ENCODE measurements at regions not wholly inside any gene's neighbourhood (a gene's known extent, or its start where the extent isn't known, plus 50 kb on each side); places are given as distances from the start of the nearest gene placed in this dataset.

DNA sequence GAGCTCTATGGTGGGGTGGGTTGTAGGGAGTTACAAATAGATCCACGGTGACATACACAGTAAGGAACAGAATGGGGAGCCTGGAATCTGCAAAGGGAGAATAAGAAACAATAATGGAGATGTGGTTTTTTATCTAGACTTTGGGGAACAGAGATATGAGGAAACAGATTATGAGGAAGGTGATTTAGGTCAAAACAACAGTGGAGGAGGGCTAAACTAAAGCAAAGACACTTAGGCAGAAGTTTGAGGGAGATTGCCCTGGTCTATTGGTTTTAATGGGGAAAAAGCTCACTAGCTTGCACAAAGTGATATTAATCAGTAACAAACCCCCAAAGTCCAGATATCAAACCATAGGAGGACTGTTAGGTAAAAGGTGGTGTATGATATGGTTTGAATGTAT is 144.5 kb upstream of the DYRK2 start:
- RAD21 ChIA-PET (ENCODE audit: unreplicated experiment), result no interaction called here
- intact Hi-C loops (cut with micrococcal nuclease; ENCODE audit: unreplicated experiment), result no loop called here
- CTCF ChIA-PET, result no interaction called here
- H3K27me3 ChIP-seq (replicated peaks in 1 of 2; ENCODE audit: control insufficient read depth in 2 of 2, insufficient read depth in 2 of 2, low read length in 1 of 2), result no peaks in the 10 kb centered on the region; a peak in 1 of 4 replicates
- no peaks in the 10 kb centered on the region for H4K20me1 ChIP-seq (ENCODE audit: control insufficient read depth, insufficient read depth)
- H3K27ac ChIP-seq (ENCODE audit: control insufficient read depth, insufficient read depth), result no peak overlapping the region
- H3K9me3 ChIP-seq (replicated peaks; ENCODE audit: control insufficient read depth, insufficient read depth, low read length), result no peaks in the 10 kb centered on the region
- H3K79me2 ChIP-seq (ENCODE audit: control insufficient read depth, insufficient read depth, low read length), result no peaks in the 10 kb centered on the region
- TF ChIP-seq SMARCA5 (IDR thresholded peaks at IDR 0.05) (no peak), ZZZ3 (IDR thresholded peaks at IDR 0.05; ENCODE audit: control insufficient read depth, insufficient read length, low read depth) (no peak), STAT1 (conservative IDR thresholded peaks at IDR 0.05) (no peak), BRCA1 (IDR thresholded peaks at IDR 0.05; ENCODE audit: low read depth, low read length) (no peak), RAD51 (IDR thresholded peaks at IDR 0.05) (no peak), GABPA (IDR thresholded peaks at IDR 0.05; ENCODE audit: low read depth) (no peak), KLF5 (IDR thresholded peaks at IDR 0.05; ENCODE audit: partially characterized antibody) (no peak), IRF4 (IDR thresholded peaks at IDR 0.05; ENCODE audit: low read depth, low read length) (no peak), SIX5 (IDR thresholded peaks at IDR 0.05; ENCODE audit: low read depth, low read length, severe bottlenecking) (no peak), ZBED1 (IDR thresholded peaks at IDR 0.05; ENCODE audit: borderline replicate concordance) (no peak)
- TF ChIP-seq, protein P1, sequence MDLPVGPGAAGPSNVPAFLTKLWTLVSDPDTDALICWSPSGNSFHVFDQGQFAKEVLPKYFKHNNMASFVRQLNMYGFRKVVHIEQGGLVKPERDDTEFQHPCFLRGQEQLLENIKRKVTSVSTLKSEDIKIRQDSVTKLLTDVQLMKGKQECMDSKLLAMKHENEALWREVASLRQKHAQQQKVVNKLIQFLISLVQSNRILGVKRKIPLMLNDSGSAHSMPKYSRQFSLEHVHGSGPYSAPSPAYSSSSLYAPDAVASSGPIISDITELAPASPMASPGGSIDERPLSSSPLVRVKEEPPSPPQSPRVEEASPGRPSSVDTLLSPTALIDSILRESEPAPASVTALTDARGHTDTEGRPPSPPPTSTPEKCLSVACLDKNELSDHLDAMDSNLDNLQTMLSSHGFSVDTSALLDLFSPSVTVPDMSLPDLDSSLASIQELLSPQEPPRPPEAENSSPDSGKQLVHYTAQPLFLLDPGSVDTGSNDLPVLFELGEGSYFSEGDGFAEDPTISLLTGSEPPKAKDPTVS (IDR thresholded peaks at IDR 0.05; ENCODE audit: low read depth, low read length), result no peak
- TF ChIP-seq, protein P2, sequence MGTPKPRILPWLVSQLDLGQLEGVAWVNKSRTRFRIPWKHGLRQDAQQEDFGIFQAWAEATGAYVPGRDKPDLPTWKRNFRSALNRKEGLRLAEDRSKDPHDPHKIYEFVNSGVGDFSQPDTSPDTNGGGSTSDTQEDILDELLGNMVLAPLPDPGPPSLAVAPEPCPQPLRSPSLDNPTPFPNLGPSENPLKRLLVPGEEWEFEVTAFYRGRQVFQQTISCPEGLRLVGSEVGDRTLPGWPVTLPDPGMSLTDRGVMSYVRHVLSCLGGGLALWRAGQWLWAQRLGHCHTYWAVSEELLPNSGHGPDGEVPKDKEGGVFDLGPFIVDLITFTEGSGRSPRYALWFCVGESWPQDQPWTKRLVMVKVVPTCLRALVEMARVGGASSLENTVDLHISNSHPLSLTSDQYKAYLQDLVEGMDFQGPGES (IDR thresholded peaks at IDR 0.05), result no peak
- TF ChIP-seq, protein P3, sequence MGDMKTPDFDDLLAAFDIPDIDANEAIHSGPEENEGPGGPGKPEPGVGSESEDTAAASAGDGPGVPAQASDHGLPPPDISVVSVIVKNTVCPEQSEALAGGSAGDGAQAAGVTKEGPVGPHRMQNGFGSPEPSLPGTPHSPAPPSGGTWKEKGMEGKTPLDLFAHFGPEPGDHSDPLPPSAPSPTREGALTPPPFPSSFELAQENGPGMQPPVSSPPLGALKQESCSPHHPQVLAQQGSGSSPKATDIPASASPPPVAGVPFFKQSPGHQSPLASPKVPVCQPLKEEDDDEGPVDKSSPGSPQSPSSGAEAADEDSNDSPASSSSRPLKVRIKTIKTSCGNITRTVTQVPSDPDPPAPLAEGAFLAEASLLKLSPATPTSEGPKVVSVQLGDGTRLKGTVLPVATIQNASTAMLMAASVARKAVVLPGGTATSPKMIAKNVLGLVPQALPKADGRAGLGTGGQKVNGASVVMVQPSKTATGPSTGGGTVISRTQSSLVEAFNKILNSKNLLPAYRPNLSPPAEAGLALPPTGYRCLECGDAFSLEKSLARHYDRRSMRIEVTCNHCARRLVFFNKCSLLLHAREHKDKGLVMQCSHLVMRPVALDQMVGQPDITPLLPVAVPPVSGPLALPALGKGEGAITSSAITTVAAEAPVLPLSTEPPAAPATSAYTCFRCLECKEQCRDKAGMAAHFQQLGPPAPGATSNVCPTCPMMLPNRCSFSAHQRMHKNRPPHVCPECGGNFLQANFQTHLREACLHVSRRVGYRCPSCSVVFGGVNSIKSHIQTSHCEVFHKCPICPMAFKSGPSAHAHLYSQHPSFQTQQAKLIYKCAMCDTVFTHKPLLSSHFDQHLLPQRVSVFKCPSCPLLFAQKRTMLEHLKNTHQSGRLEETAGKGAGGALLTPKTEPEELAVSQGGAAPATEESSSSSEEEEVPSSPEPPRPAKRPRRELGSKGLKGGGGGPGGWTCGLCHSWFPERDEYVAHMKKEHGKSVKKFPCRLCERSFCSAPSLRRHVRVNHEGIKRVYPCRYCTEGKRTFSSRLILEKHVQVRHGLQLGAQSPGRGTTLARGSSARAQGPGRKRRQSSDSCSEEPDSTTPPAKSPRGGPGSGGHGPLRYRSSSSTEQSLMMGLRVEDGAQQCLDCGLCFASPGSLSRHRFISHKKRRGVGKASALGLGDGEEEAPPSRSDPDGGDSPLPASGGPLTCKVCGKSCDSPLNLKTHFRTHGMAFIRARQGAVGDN (IDR thresholded peaks at IDR 0.05), result no peak
- TF ChIP-seq, protein P4, sequence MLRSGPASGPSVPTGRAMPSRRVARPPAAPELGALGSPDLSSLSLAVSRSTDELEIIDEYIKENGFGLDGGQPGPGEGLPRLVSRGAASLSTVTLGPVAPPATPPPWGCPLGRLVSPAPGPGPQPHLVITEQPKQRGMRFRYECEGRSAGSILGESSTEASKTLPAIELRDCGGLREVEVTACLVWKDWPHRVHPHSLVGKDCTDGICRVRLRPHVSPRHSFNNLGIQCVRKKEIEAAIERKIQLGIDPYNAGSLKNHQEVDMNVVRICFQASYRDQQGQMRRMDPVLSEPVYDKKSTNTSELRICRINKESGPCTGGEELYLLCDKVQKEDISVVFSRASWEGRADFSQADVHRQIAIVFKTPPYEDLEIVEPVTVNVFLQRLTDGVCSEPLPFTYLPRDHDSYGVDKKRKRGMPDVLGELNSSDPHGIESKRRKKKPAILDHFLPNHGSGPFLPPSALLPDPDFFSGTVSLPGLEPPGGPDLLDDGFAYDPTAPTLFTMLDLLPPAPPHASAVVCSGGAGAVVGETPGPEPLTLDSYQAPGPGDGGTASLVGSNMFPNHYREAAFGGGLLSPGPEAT (IDR thresholded peaks at IDR 0.05; ENCODE audit: low read depth), result no peak
- no peak for ATAC-seq
- H3K4me2 ChIP-seq (ENCODE audit: control insufficient read depth, insufficient read depth), result no peak overlapping the region
- in situ Hi-C loops (cut with MboI), result no loop called here
- no peaks in the 10 kb centered on the region for H3K4me1 ChIP-seq (ENCODE audit: control insufficient read depth, insufficient read depth, low read length)
- POLR2A ChIA-PET, result no interaction called here
- no peak for DNase-seq (ENCODE audit: low read depth, low spot score)
- WGBS (ENCODE audit: insufficient coverage, insufficient replicate concordance, low lambda C conversion rate, missing lambda C conversion rate), result 0% methylated on average over 1 of the region's 1 CpG
- no peaks in the 10 kb centered on the region for H3K36me3 ChIP-seq (ENCODE audit: control insufficient read depth in 2 of 2, insufficient read depth in 2 of 2, low read length in 1 of 2)
- SMC1A ChIA-PET (ENCODE audit: uncharacterized antibody, unreplicated experiment), result no interaction called here
- no peak for FAIRE-seq
- no TSS peak for BruUV-seq (replicated peaks)
- no peak overlapping the region for H3K4me3 ChIP-seq
- no peak overlapping the region for H2AFZ ChIP-seq (ENCODE audit: control insufficient read depth, low read depth, low read length)
- no peak overlapping the region for H3K9ac ChIP-seq (ENCODE audit: control insufficient read depth, insufficient read depth, low read length)

Measured in GM12878 (cell line).